Esophagus squamous epithelium (tissue), 4 donors: ENCODE measurements at regions not wholly inside any gene's neighbourhood (a gene's known extent, or its start where the extent isn't known, plus 50 kb on each side); places are given as distances from the start of the nearest gene placed in this dataset.

Experiments used
- CTCF ChIP-seq, 6 experiments: fragments of 450-650 bp in 4 of 6; fragments of 200-600 bp in 2 of 6; sonication (generic) in 2 of 6; IDR thresholded peaks; one replicate each; pipeline ENCODE4 v1.5.1; 2016 to 2019; ENCODE audit warnings: antibody characterized with exemption in 6 of 6, mild to moderate bottlenecking in 4 of 6, moderate library complexity in 4 of 6
- POLR2A ChIP-seq, 4 donors: fragments of 450-650 bp; IDR thresholded peaks; one replicate each; pipeline ENCODE4 v1.6.1; 2017; ENCODE audit warnings: antibody characterized with exemption in 4 of 4, mild to moderate bottlenecking in 4 of 4, moderate library complexity in 3 of 4

GRCh38 chr1:25019337-25020172 is 89.5 kb upstream of the RUNX3 start:
- TF ChIP-seq CTCF (IDR thresholded peaks at IDR 0.05) = no peak
- no peak for TF ChIP-seq POLR2A (IDR thresholded peaks at IDR 0.05)
